Peyer's patch (tissue), 4 donors: ENCODE measurements at regions not wholly inside any gene's neighbourhood (a gene's known extent, or its start where the extent isn't known, plus 50 kb on each side); places are given as distances from the start of the nearest gene placed in this dataset.

Experiments used
- DNase-seq, 3 donors: peaks; one replicate each; pipeline ENCODE4 v3.0.0-alpha.2; 2017 to 2019
- H3K27ac ChIP-seq, 4 donors: fragments of 200-600 bp; sonication (generic); one replicate each; pipeline ENCODE4 v1.5.1; 2016 to 2019
- H3K27me3 ChIP-seq, 2 donors: fragments of 200-600 bp; sonication (generic); one replicate each; pipeline ENCODE4 v1.5.1; 2019
- H3K36me3 ChIP-seq, 3 donors: fragments of 200-600 bp; sonication (generic); one replicate each; pipeline ENCODE4 v1.5.1; 2016 to 2019
- H3K4me1 ChIP-seq, 4 donors: fragments of 200-600 bp; sonication (generic); one replicate each; pipeline ENCODE4 v1.5.1; 2016 to 2019
- H3K4me3 ChIP-seq, 4 donors: fragments of 200-600 bp; sonication (generic); 1 replicate in 3 of 4; 2 replicates in 1 of 4; pipeline ENCODE4 v1.5.1; 2016 to 2019; ENCODE audit warnings: mild to moderate bottlenecking in 1 of 4
- H3K9me3 ChIP-seq, 4 donors: fragments of 200-600 bp; sonication (generic); one replicate each; pipeline ENCODE4 v1.5.1; 2016 to 2019; ENCODE audit warnings: mild to moderate bottlenecking in 1 of 4
- CTCF ChIP-seq, 6 experiments: fragments of 450-650 bp in 4 of 6; fragments of 200-600 bp in 2 of 6; sonication (generic) in 1 of 6; IDR thresholded peaks; one replicate each; pipeline ENCODE4 v1.5.1; 2017 to 2019; ENCODE audit warnings: antibody characterized with exemption in 6 of 6, mild to moderate bottlenecking in 3 of 6, moderate library complexity in 1 of 6
- POLR2A ChIP-seq, 2 donors: fragments of 450-650 bp; IDR thresholded peaks; one replicate each; pipeline ENCODE4 v1.5.1; 2017; ENCODE audit warnings: antibody characterized with exemption in 2 of 2, mild to moderate bottlenecking in 2 of 2, moderate library complexity in 2 of 2

- Histone ChIP-seq H3K4me3 (no peak overlapping the region), H3K27me3 (no peaks in the 10 kb centered on the region), H3K36me3 (no peaks in the 10 kb centered on the region), H3K27ac (no peak overlapping the region), H3K4me1 (no peaks in the 10 kb centered on the region), H3K9me3 (no peaks in the 10 kb centered on the region)
- TF ChIP-seq POLR2A (IDR thresholded peaks at IDR 0.05) (no peak), CTCF (IDR thresholded peaks at IDR 0.05) (no peak)
- DNase-seq, result no peak
These were observed 270.0 kb downstream of the TLE3 start for GRCh38 chr15:69827751-69828150.

GRCh38 chr15:69828181-69828828 lies 269.4 kb downstream of the TLE3 start:
- TF ChIP-seq CTCF (IDR thresholded peaks at IDR 0.05) (no peak), POLR2A (IDR thresholded peaks at IDR 0.05) (no peak)
- no peaks in the 10 kb centered on the region for H3K36me3 ChIP-seq
- no peaks in the 10 kb centered on the region for H3K4me1 ChIP-seq
- H3K27ac ChIP-seq, result no peak overlapping the region
- H3K27me3 ChIP-seq, result no peaks in the 10 kb centered on the region
- H3K4me3 ChIP-seq, result no peak overlapping the region
- H3K9me3 ChIP-seq, result no peaks in the 10 kb centered on the region
- no peak for DNase-seq

GRCh38 chr15:69829974-69830373 lies 267.7 kb downstream of the TLE3 start:
- H3K36me3 ChIP-seq, result no peaks in the 10 kb centered on the region
- no peaks in the 10 kb centered on the region for H3K27me3 ChIP-seq
- H3K27ac ChIP-seq, result no peak overlapping the region
- H3K4me1 ChIP-seq, result no peaks in the 10 kb centered on the region
- no peak overlapping the region for H3K4me3 ChIP-seq
- DNase-seq, result no peak
- H3K9me3 ChIP-seq, result no peaks in the 10 kb centered on the region
- TF ChIP-seq POLR2A (IDR thresholded peaks at IDR 0.05) (no peak), CTCF (IDR thresholded peaks at IDR 0.05) (no peak)

GRCh38 chr15:69830430-69830829 lies 267.3 kb downstream of the TLE3 start:
- H3K36me3 ChIP-seq, result no peaks in the 10 kb centered on the region
- H3K4me3 ChIP-seq, result no peak overlapping the region
- H3K4me1 ChIP-seq, result no peaks in the 10 kb centered on the region
- TF ChIP-seq CTCF (IDR thresholded peaks at IDR 0.05) (no peak), POLR2A (IDR thresholded peaks at IDR 0.05) (no peak)
- H3K27ac ChIP-seq, result no peak overlapping the region
- DNase-seq, result no peak
- no peaks in the 10 kb centered on the region for H3K9me3 ChIP-seq
- no peaks in the 10 kb centered on the region for H3K27me3 ChIP-seq

- no peaks in the 10 kb centered on the region for H3K4me1 ChIP-seq
- no peak overlapping the region for H3K4me3 ChIP-seq
- DNase-seq, result no peak
- TF ChIP-seq POLR2A (IDR thresholded peaks at IDR 0.05), result no peak
- TF ChIP-seq CTCF (IDR thresholded peaks at IDR 0.05), result no peak
- H3K27ac ChIP-seq, result no peak overlapping the region
- H3K36me3 ChIP-seq, result no peaks in the 10 kb centered on the region
- H3K27me3 ChIP-seq, result no peaks in the 10 kb centered on the region
- no peaks in the 10 kb centered on the region for H3K9me3 ChIP-seq
These were observed 266.8 kb downstream of the TLE3 start for GRCh38 chr15:69830876-69831275.

GRCh38 chr15:69834267-69834666 lies 263.4 kb downstream of the TLE3 start:
- Histone ChIP-seq H3K27ac (no peak overlapping the region), H3K4me3 (no peak overlapping the region), H3K36me3 (no peaks in the 10 kb centered on the region), H3K27me3 (no peaks in the 10 kb centered on the region), H3K9me3 (no peaks in the 10 kb centered on the region), H3K4me1 (no peaks in the 10 kb centered on the region)
- TF ChIP-seq POLR2A (IDR thresholded peaks at IDR 0.05), result no peak
- no peak for TF ChIP-seq CTCF (IDR thresholded peaks at IDR 0.05)
- DNase-seq, result no peak
